ENCODE measurements at regions not wholly inside any gene's neighbourhood (a gene's known extent, or its start where the extent isn't known, plus 50 kb on each side); places are given as distances from the start of the nearest gene placed in this dataset.

GRCh38 chr9:712643-713042, 128.9 kb upstream of the DMRT1 start (continued):
- TF ChIP-seq, protein P1, sequence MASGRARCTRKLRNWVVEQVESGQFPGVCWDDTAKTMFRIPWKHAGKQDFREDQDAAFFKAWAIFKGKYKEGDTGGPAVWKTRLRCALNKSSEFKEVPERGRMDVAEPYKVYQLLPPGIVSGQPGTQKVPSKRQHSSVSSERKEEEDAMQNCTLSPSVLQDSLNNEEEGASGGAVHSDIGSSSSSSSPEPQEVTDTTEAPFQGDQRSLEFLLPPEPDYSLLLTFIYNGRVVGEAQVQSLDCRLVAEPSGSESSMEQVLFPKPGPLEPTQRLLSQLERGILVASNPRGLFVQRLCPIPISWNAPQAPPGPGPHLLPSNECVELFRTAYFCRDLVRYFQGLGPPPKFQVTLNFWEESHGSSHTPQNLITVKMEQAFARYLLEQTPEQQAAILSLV (CRISPR knock-in tag; IDR thresholded peaks at IDR 0.05; ENCODE audit: borderline replicate concordance), result no peak
- TF ChIP-seq XBP1 (CRISPR knock-in tag; IDR thresholded peaks at IDR 0.05) (no peak), RBM22 (optimal IDR thresholded peaks at IDR 0.05; ENCODE audit: low read length) (no peak), HIVEP1 (CRISPR knock-in tag; IDR thresholded peaks at IDR 0.05) (no peak), RBFOX2 (IDR thresholded peaks at IDR 0.05; ENCODE audit: low read depth, low read length) (peak; percentile 67), ZNF225 (CRISPR knock-in tag; IDR thresholded peaks at IDR 0.05) (0 out of 2 replicates have a peak, but pooled peaks have one; percentile 6), DPF2 (CRISPR knock-in tag; IDR thresholded peaks at IDR 0.05; ENCODE audit: borderline replicate concordance, low read depth) (no peak), LCORL (IDR thresholded peaks at IDR 0.05) (no peak), LCORL (CRISPR knock-in tag; IDR thresholded peaks at IDR 0.05) (no peak), ZBTB38 (CRISPR knock-in tag; IDR thresholded peaks at IDR 0.05) (peak; percentile 86; the same call in 1 of the 2 replicates), NFKB2 (CRISPR knock-in tag; IDR thresholded peaks at IDR 0.05; ENCODE audit: borderline replicate concordance) (no peak), ZNF567 (CRISPR knock-in tag; IDR thresholded peaks at IDR 0.05; ENCODE audit: borderline replicate concordance) (no peak), POLR2A (IDR thresholded peaks at IDR 0.05; ENCODE audit: insufficient read depth in 1 of 2, low read depth in 2 of 2, low read length in 2 of 2) (peak in 1 of 2 experiments; percentile 20; a peak in 1 of 4 replicates), TSC22D2 (CRISPR knock-in tag; IDR thresholded peaks at IDR 0.05; ENCODE audit: borderline replicate concordance) (no peak), MLX (CRISPR knock-in tag; IDR thresholded peaks at IDR 0.05) (no peak), XRCC5 (optimal IDR thresholded peaks at IDR 0.05; ENCODE audit: low read length) (peak; percentile 24), PHF8 (CRISPR knock-in tag; IDR thresholded peaks at IDR 0.05) (no peak), PRPF4 (IDR thresholded peaks at IDR 0.05; ENCODE audit: low read depth, low read length, poor library complexity, severe bottlenecking) (peak; percentile 10), SRF (IDR thresholded peaks at IDR 0.05; ENCODE audit: low read depth, low read length) (no peak), ZFP82 (CRISPR knock-in tag; IDR thresholded peaks at IDR 0.05; ENCODE audit: borderline replicate concordance) (no peak), ZNF652 (CRISPR knock-in tag; IDR thresholded peaks at IDR 0.05; ENCODE audit: borderline replicate concordance, low read depth) (no peak), JUND (CRISPR knock-in tag; IDR thresholded peaks at IDR 0.05) (peak; percentile 17; the same call in 1 of the 2 replicates), BCL3 (CRISPR knock-in tag; IDR thresholded peaks at IDR 0.05) (no peak)
- TF ChIP-seq, protein P2, sequence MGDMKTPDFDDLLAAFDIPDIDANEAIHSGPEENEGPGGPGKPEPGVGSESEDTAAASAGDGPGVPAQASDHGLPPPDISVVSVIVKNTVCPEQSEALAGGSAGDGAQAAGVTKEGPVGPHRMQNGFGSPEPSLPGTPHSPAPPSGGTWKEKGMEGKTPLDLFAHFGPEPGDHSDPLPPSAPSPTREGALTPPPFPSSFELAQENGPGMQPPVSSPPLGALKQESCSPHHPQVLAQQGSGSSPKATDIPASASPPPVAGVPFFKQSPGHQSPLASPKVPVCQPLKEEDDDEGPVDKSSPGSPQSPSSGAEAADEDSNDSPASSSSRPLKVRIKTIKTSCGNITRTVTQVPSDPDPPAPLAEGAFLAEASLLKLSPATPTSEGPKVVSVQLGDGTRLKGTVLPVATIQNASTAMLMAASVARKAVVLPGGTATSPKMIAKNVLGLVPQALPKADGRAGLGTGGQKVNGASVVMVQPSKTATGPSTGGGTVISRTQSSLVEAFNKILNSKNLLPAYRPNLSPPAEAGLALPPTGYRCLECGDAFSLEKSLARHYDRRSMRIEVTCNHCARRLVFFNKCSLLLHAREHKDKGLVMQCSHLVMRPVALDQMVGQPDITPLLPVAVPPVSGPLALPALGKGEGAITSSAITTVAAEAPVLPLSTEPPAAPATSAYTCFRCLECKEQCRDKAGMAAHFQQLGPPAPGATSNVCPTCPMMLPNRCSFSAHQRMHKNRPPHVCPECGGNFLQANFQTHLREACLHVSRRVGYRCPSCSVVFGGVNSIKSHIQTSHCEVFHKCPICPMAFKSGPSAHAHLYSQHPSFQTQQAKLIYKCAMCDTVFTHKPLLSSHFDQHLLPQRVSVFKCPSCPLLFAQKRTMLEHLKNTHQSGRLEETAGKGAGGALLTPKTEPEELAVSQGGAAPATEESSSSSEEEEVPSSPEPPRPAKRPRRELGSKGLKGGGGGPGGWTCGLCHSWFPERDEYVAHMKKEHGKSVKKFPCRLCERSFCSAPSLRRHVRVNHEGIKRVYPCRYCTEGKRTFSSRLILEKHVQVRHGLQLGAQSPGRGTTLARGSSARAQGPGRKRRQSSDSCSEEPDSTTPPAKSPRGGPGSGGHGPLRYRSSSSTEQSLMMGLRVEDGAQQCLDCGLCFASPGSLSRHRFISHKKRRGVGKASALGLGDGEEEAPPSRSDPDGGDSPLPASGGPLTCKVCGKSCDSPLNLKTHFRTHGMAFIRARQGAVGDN (CRISPR knock-in tag; IDR thresholded peaks at IDR 0.05), result peak; percentile 73

Measured in HepG2 (cell line).